ENCODE measurements at regions not wholly inside any gene's neighbourhood (a gene's known extent, or its start where the extent isn't known, plus 50 kb on each side); places are given as distances from the start of the nearest gene placed in this dataset.
"Not testable (repeated sequence)": the region's sequence is repeated elsewhere in the genome, so short reads cannot be mapped to it uniquely, and the experiment has no call there.

DNA sequence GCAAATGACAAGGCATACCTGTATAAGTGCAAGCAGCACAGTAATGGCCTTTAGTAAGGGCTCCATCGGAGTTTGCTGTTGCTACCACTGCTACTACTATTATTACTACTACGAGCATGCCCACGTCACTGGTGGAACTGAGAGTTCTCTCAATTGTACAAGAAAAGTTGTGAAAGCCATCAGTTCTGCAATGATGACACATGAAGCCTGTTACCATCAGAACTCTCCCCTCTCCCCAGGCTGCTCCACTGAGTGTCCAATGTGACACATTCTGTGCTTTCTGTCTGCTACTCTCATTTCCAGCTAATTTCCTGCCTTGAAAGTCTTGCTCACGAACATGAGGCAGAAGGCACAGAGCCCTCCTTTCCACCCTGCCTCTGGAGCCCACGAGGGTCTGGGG is 263.2 kb upstream of the MGMT start:
- no peaks in the 10 kb centered on the region for H3K9me2 ChIP-seq (replicated peaks; ENCODE audit: control insufficient read depth, low read length)
- TF ChIP-seq EZH2phosphoT487 (IDR thresholded peaks at IDR 0.05; ENCODE audit: borderline replicate concordance, low read length), result no peak
- TF ChIP-seq, protein P1, sequence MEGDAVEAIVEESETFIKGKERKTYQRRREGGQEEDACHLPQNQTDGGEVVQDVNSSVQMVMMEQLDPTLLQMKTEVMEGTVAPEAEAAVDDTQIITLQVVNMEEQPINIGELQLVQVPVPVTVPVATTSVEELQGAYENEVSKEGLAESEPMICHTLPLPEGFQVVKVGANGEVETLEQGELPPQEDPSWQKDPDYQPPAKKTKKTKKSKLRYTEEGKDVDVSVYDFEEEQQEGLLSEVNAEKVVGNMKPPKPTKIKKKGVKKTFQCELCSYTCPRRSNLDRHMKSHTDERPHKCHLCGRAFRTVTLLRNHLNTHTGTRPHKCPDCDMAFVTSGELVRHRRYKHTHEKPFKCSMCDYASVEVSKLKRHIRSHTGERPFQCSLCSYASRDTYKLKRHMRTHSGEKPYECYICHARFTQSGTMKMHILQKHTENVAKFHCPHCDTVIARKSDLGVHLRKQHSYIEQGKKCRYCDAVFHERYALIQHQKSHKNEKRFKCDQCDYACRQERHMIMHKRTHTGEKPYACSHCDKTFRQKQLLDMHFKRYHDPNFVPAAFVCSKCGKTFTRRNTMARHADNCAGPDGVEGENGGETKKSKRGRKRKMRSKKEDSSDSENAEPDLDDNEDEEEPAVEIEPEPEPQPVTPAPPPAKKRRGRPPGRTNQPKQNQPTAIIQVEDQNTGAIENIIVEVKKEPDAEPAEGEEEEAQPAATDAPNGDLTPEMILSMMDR (IDR thresholded peaks at IDR 0.05; ENCODE audit: low read depth, low read length, poor library complexity, severe bottlenecking), result no peak
- no peak overlapping the region for H3K4me2 ChIP-seq (ENCODE audit: low read length)
- no peak overlapping the region for H3K4me3 ChIP-seq (ENCODE audit: low read length)
- H3K27ac ChIP-seq (ENCODE audit: low read depth, low read length), result no peak overlapping the region
- H3K79me2 ChIP-seq (ENCODE audit: control insufficient read depth, low read length), result no peaks in the 10 kb centered on the region
- no peaks in the 10 kb centered on the region for H3K27me3 ChIP-seq (ENCODE audit: control insufficient read depth, low read length)
- H4K20me1 ChIP-seq (ENCODE audit: control insufficient read depth, insufficient read depth, low read depth, low read length), result no peaks in the 10 kb centered on the region
- H3K4me1 ChIP-seq (ENCODE audit: control insufficient read depth, low read length), result no peaks in the 10 kb centered on the region
- no peaks in the 10 kb centered on the region for H3K36me3 ChIP-seq (ENCODE audit: control insufficient read depth, low read length)
- no peaks in the 10 kb centered on the region for H3K9me3 ChIP-seq (ENCODE audit: control insufficient read depth, insufficient read depth, low read length)
- no peaks in the 10 kb centered on the region for H3F3A ChIP-seq (ENCODE audit: control insufficient read depth, insufficient read depth)

DNA sequence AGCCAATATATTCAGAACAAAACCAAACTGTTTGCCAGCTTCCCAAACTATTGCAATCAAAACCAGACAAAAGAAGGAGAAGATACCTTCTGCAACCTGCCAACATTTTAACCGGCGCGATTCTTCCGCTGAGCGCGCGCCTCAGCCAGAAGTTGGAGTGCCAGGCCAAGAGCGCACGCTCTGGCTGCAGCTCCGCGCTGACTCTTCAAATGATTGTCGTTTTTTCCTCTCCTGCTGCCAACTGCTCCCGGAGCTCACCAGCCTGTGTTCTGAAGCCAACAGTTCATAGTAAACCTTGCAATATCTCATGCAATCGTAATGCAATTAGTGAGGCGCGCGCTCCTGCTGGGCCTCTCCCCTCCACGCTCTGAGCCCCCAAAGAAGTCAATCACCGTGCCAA is 259.7 kb upstream of the MGMT start:
- Histone ChIP-seq H3K4me2 (ENCODE audit: low read length) (no peak overlapping the region), H3K27ac (ENCODE audit: low read depth, low read length) (no peak overlapping the region), H3K9me2 (replicated peaks; ENCODE audit: control insufficient read depth, low read length) (no peaks in the 10 kb centered on the region), H3K36me3 (ENCODE audit: control insufficient read depth, low read length) (no peaks in the 10 kb centered on the region), H3K79me2 (ENCODE audit: control insufficient read depth, low read length) (no peaks in the 10 kb centered on the region), H4K20me1 (ENCODE audit: control insufficient read depth, insufficient read depth, low read depth, low read length) (no peaks in the 10 kb centered on the region), H3K27me3 (ENCODE audit: control insufficient read depth, low read length) (no peaks in the 10 kb centered on the region), H3K9me3 (ENCODE audit: control insufficient read depth, insufficient read depth, low read length) (no peaks in the 10 kb centered on the region), H3K4me3 (ENCODE audit: low read length) (no peak overlapping the region), H3F3A (ENCODE audit: control insufficient read depth, insufficient read depth) (no peaks in the 10 kb centered on the region), H3K4me1 (ENCODE audit: control insufficient read depth, low read length) (no peaks in the 10 kb centered on the region)
- TF ChIP-seq, protein P1 (IDR thresholded peaks at IDR 0.05; ENCODE audit: low read depth, low read length, poor library complexity, severe bottlenecking), result no peak

DNA sequence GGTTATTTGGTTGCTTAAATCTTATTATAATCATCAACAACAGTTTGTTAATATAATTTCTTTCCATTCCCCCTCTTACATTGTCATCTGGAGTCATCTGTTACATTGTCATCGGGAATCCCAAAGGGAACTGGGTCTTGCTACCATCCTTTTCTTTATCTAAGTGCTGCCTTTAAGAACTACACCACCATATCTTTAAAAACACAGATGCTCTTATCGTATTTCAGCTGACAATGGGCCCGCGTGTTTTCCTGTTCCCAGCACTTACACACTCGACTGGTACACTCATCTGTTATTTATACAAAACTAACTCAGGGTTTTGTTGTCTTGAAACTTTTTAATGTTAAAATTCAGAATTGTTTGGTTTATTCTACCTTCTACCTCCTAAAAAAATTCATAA is 256.2 kb upstream of the MGMT start:
- Histone ChIP-seq H3K27me3 (ENCODE audit: control insufficient read depth, low read length) (no peaks in the 10 kb centered on the region), H3K27ac (ENCODE audit: low read depth, low read length) (no peak overlapping the region), H3K9me2 (replicated peaks; ENCODE audit: control insufficient read depth, low read length) (no peaks in the 10 kb centered on the region), H3K4me1 (ENCODE audit: control insufficient read depth, low read length) (no peaks in the 10 kb centered on the region), H3K79me2 (ENCODE audit: control insufficient read depth, low read length) (no peaks in the 10 kb centered on the region), H3K4me2 (ENCODE audit: low read length) (no peak overlapping the region), H3F3A (ENCODE audit: control insufficient read depth, insufficient read depth) (no peaks in the 10 kb centered on the region), H4K20me1 (ENCODE audit: control insufficient read depth, insufficient read depth, low read depth, low read length) (no peaks in the 10 kb centered on the region), H3K36me3 (ENCODE audit: control insufficient read depth, low read length) (no peaks in the 10 kb centered on the region), H3K4me3 (ENCODE audit: low read length) (no peak overlapping the region), H3K9me3 (ENCODE audit: control insufficient read depth, insufficient read depth, low read length) (no peaks in the 10 kb centered on the region)
- no peak for TF ChIP-seq EZH2phosphoT487 (IDR thresholded peaks at IDR 0.05; ENCODE audit: borderline replicate concordance, low read length)
- TF ChIP-seq, protein P1 (IDR thresholded peaks at IDR 0.05; ENCODE audit: low read depth, low read length, poor library complexity, severe bottlenecking), result no peak

DNA sequence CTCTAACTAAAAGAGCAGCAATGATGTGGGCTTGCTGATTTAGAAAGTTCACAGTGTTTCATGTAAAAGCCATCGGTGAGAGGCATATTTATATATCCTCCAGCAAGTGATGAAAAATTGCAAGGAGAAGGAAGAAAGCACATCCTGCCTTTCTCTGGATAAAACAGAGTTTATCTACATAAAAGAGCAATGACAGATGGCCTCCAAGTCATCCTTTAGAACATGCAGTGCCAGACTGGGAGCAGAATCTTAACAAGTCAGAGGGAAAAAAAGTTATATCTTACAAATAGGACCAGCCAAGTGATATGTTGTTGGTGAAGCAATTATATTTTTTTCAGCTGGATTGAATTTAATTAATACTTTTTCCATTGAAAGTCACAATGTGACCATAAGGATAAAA is 253.8 kb upstream of the MGMT start:
- Histone ChIP-seq H3K36me3 (ENCODE audit: control insufficient read depth, low read length) (no peaks in the 10 kb centered on the region), H3F3A (ENCODE audit: control insufficient read depth, insufficient read depth) (no peaks in the 10 kb centered on the region), H3K9me2 (replicated peaks; ENCODE audit: control insufficient read depth, low read length) (no peaks in the 10 kb centered on the region), H3K9me3 (ENCODE audit: control insufficient read depth, insufficient read depth, low read length) (no peaks in the 10 kb centered on the region), H3K27me3 (ENCODE audit: control insufficient read depth, low read length) (no peaks in the 10 kb centered on the region), H3K4me1 (ENCODE audit: control insufficient read depth, low read length) (no peaks in the 10 kb centered on the region), H3K4me3 (ENCODE audit: low read length) (no peak overlapping the region), H4K20me1 (ENCODE audit: control insufficient read depth, insufficient read depth, low read depth, low read length) (no peaks in the 10 kb centered on the region), H3K4me2 (ENCODE audit: low read length) (no peak overlapping the region), H3K79me2 (ENCODE audit: control insufficient read depth, low read length) (no peaks in the 10 kb centered on the region), H3K27ac (ENCODE audit: low read depth, low read length) (no peak overlapping the region)
- no peak for TF ChIP-seq EZH2phosphoT487 (IDR thresholded peaks at IDR 0.05; ENCODE audit: borderline replicate concordance, low read length)
- TF ChIP-seq, protein P1 (IDR thresholded peaks at IDR 0.05; ENCODE audit: low read depth, low read length, poor library complexity, severe bottlenecking), result no peak

DNA sequence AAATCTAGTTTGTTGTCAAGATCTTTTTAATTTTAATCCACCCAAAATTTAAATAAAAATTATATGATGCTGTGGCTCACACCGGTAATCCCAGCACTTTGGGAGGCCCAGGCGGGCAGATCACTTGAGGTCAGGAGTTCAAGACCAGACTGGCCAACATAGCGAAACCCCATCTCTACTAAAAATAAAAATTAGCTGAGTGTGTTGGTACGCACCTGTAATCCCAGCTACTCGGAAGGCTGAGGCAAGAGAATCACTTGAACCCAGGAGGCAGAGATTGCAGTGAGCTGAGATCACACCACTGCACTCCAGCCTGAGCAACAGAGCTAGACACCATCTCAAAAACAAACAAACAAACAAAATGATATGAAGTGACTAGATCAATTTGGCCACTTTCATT is 253.0 kb upstream of the MGMT start:
- H3K4me2 ChIP-seq (ENCODE audit: low read length); H3F3A ChIP-seq (ENCODE audit: control insufficient read depth, insufficient read depth); H3K9me2 ChIP-seq (replicated peaks; ENCODE audit: control insufficient read depth, low read length); H4K20me1 ChIP-seq (ENCODE audit: control insufficient read depth, insufficient read depth, low read depth, low read length); H3K27me3 ChIP-seq (ENCODE audit: control insufficient read depth, low read length); H3K4me1 ChIP-seq (ENCODE audit: control insufficient read depth, low read length); H3K36me3 ChIP-seq (ENCODE audit: control insufficient read depth, low read length); H3K9me3 ChIP-seq (ENCODE audit: control insufficient read depth, insufficient read depth, low read length); H3K27ac ChIP-seq (ENCODE audit: low read depth, low read length); H3K79me2 ChIP-seq (ENCODE audit: control insufficient read depth, low read length); H3K4me3 ChIP-seq (ENCODE audit: low read length): not testable (repeated sequence)

All from DOHH2 (cell line).